HEK293T (cell line): ENCODE measurements at regions not wholly inside any gene's neighbourhood (a gene's known extent, or its start where the extent isn't known, plus 50 kb on each side); places are given as distances from the start of the nearest gene placed in this dataset.

Experiments
- CTCF ChIA-PET: fragments of 350-600 bp; formaldehyde crosslinking; extraction: SDS; loops from one replicate; lab custom pipeline; 2021; ENCODE audit warnings: antibody characterized with exemption, inconsistent platforms; lab: Yijun Ruan, JAX
- POLR2A ChIA-PET: fragments of 350-600 bp; formaldehyde crosslinking; extraction: SDS; loops from one replicate; lab custom pipeline; 2020; ENCODE audit warnings: antibody characterized with exemption, inconsistent platforms; lab: Yijun Ruan, JAX
- DNase-seq: peaks from one replicate; pipeline ENCODE4 v3.0.0; 2012; ENCODE audit warnings: mixed read lengths; ENCODE audit errors: extremely low spot score
- ARNT ChIP-seq: fragments of 450-650 bp; IDR thresholded peaks from 2 replicates; pipeline ENCODE4 v1.6.1; 2017; ENCODE audit warnings: mild to moderate bottlenecking
- BHLHE40 ChIP-seq: fragments of 450-650 bp; IDR thresholded peaks from 2 replicates; pipeline ENCODE4 v1.6.1; 2016; ENCODE audit warnings: mild to moderate bottlenecking, moderate library complexity, borderline replicate concordance
- CTBP1 ChIP-seq: fragments of 450-650 bp; IDR thresholded peaks from 2 replicates; pipeline ENCODE4 v1.6.1; 2016; ENCODE audit warnings: borderline replicate concordance
- ELF4 ChIP-seq: fragments of 450-650 bp; IDR thresholded peaks from 2 replicates; pipeline ENCODE4 v1.6.1; 2017; ENCODE audit warnings: antibody characterized with exemption
- FOXA1 ChIP-seq: fragments of 450-650 bp; IDR thresholded peaks from 2 replicates; pipeline ENCODE4 v1.6.1; 2016; ENCODE audit warnings: mild to moderate bottlenecking
- FOXK2 ChIP-seq: fragments of 450-650 bp; IDR thresholded peaks from 2 replicates; pipeline ENCODE4 v1.6.1; 2016; ENCODE audit warnings: mild to moderate bottlenecking
- FOXM1 ChIP-seq: fragments of 450-650 bp; IDR thresholded peaks from 2 replicates; pipeline ENCODE4 v1.6.1; 2017; ENCODE audit warnings: mild to moderate bottlenecking, borderline replicate concordance
- HDGF ChIP-seq: fragments of 450-650 bp; IDR thresholded peaks from 2 replicates; pipeline ENCODE4 v1.6.1; 2017; ENCODE audit warnings: antibody characterized with exemption, borderline replicate concordance
- L3MBTL2 ChIP-seq: fragments of 450-650 bp; conservative IDR thresholded peaks from 2 replicates; pipeline ENCODE4 v1.6.1; 2016; ENCODE audit warnings: mild to moderate bottlenecking
- LEF1 ChIP-seq: fragments of 450-650 bp; IDR thresholded peaks from 2 replicates; pipeline ENCODE4 v1.6.1; 2017; ENCODE audit warnings: mild to moderate bottlenecking, borderline replicate concordance
- NFRKB ChIP-seq: fragments of 450-650 bp; IDR thresholded peaks from 2 replicates; pipeline ENCODE4 v1.6.1; 2016; ENCODE audit warnings: mild to moderate bottlenecking, moderate library complexity
- PKNOX1 ChIP-seq: fragments of 450-650 bp; IDR thresholded peaks from 2 replicates; pipeline ENCODE4 v1.6.1; 2016
- SP1 ChIP-seq: fragments of 450-650 bp; IDR thresholded peaks from 2 replicates; pipeline ENCODE4 v1.6.1; 2017
- SUZ12 ChIP-seq: fragments of 450-650 bp; IDR thresholded peaks from 2 replicates; pipeline ENCODE4 v1.6.1; 2016; ENCODE audit warnings: mild to moderate bottlenecking
- TARDBP ChIP-seq: fragments of 450-650 bp; IDR thresholded peaks from 2 replicates; pipeline ENCODE4 v1.6.1; 2016
- ZNF384 ChIP-seq: fragments of 450-650 bp; IDR thresholded peaks from 2 replicates; pipeline ENCODE4 v1.6.1; 2016

GRCh38 chr20:60086821-60087562, 128.8 kb downstream of the CDH26 start:
- no peak for TF ChIP-seq ELF4
- no peak for TF ChIP-seq NFRKB
- no peak for TF ChIP-seq LEF1
- no peak for TF ChIP-seq SP1
- no peak for TF ChIP-seq SUZ12
- TF ChIP-seq BHLHE40: no peak
- no peak for TF ChIP-seq HDGF
- TF ChIP-seq ZNF384: no peak
- no peak for TF ChIP-seq FOXK2
- no peak for TF ChIP-seq TARDBP
- no peak for TF ChIP-seq FOXA1
- no peak for TF ChIP-seq PKNOX1
- TF ChIP-seq FOXM1: no peak
- no peak for TF ChIP-seq L3MBTL2
- no peak for TF ChIP-seq ARNT
- TF ChIP-seq CTBP1: no peak
- CTCF ChIA-PET: no interaction called here
- no peak for DNase-seq
- POLR2A ChIA-PET: no interaction called here

- TF ChIP-seq CTBP1 (no peak), ZNF384 (no peak), PKNOX1 (no peak), FOXK2 (no peak), BHLHE40 (no peak), ARNT (no peak), FOXM1 (no peak), TARDBP (no peak), SUZ12 (no peak), LEF1 (no peak), SP1 (no peak), ELF4 (no peak), L3MBTL2 (no peak), FOXA1 (no peak), NFRKB (no peak), HDGF (no peak)
- DNase-seq: no peak
- ChIA-PET POLR2A (no interaction called here), CTCF (no interaction called here)
Observed at GRCh38 chr20:60087563-60088105, 129.4 kb downstream of the CDH26 start.

- TF ChIP-seq BHLHE40 (no peak), FOXK2 (no peak), NFRKB (no peak), LEF1 (no peak), L3MBTL2 (no peak), ELF4 (no peak), PKNOX1 (no peak), TARDBP (no peak), ARNT (no peak), SP1 (no peak), SUZ12 (no peak), CTBP1 (no peak), ZNF384 (no peak), HDGF (no peak), FOXM1 (no peak), FOXA1 (no peak)
- ChIA-PET CTCF (no interaction called here), POLR2A (no interaction called here)
- no peak for DNase-seq
Observed at GRCh38 chr20:60088236-60088635, 130.0 kb downstream of the CDH26 start.

- TF ChIP-seq FOXA1: no peak
- no peak for TF ChIP-seq TARDBP
- TF ChIP-seq LEF1: no peak
- TF ChIP-seq CTBP1: no peak
- TF ChIP-seq SP1: no peak
- TF ChIP-seq SUZ12: no peak
- TF ChIP-seq ZNF384: no peak
- TF ChIP-seq PKNOX1: no peak
- no peak for TF ChIP-seq L3MBTL2
- TF ChIP-seq BHLHE40: no peak
- TF ChIP-seq FOXK2: no peak
- POLR2A ChIA-PET: no interaction called here
- no peak for DNase-seq
- CTCF ChIA-PET: no interaction called here
Observed at GRCh38 chr20:60090631-60091030, 132.4 kb downstream of the CDH26 start.

GRCh38 chr20:60091305-60091704, 133.1 kb downstream of the CDH26 start:
- CTCF ChIA-PET: no interaction called here
- TF ChIP-seq L3MBTL2 (no peak), ZNF384 (no peak), TARDBP (no peak), BHLHE40 (no peak), ELF4 (no peak), CTBP1 (no peak), SP1 (no peak), ARNT (no peak), HDGF (no peak), SUZ12 (no peak), NFRKB (no peak), FOXM1 (no peak), LEF1 (no peak), PKNOX1 (no peak), FOXK2 (no peak), FOXA1 (no peak)
- POLR2A ChIA-PET: no interaction called here
- DNase-seq: no peak
